ENCODE measurements at regions not wholly inside any gene's neighbourhood (a gene's known extent, or its start where the extent isn't known, plus 50 kb on each side); places are given as distances from the start of the nearest gene placed in this dataset.
"Not testable (repeated sequence)": the region's sequence is repeated elsewhere in the genome, so short reads cannot be mapped to it uniquely, and the experiment has no call there.

DNA sequence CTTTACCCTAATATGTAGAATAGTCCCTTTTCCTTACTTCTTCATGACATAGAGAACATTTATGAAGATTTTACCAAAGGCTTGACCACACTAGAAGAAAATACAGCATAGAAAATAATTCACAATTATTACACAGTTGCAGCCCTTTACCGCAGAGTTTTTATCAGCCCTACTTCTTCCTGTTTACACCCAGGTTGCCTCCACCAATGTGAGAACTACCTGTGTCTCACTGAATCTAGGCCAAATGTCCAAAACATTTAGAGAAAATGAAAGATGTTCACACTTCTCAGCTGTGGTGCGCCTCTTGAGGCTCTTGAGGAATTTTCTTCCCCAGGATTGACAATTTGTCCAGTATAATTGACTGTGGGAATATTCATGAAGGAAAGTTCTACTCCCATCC, 422.7 kb downstream of the SRGAP2C start:
- TF ChIP-seq CTCF, POLR2A, POLR2AphosphoS5 (IDR thresholded peaks at IDR 0.05): not testable (repeated sequence)

Data from prostate gland (tissue), 2 donors.